Activated naive CD4-positive, alpha-beta T cell treated with anti-CD3 and anti-CD28 coated beads, Interleukin-2, amount 50 U/mL, for 72 hours (primary cell): ENCODE measurements at regions not wholly inside any gene's neighbourhood (a gene's known extent, or its start where the extent isn't known, plus 50 kb on each side); places are given as distances from the start of the nearest gene placed in this dataset.
A peak's percentile ranks its signal among the peaks of the same experiment; 100 is the strongest.
"Not testable (repeated sequence)": the region's sequence is repeated elsewhere in the genome, so short reads cannot be mapped to it uniquely, and the experiment has no call there.

ENCODE experiments used
- ATAC-seq, 2 donors: fragments of 150-1000 bp; cut with Tn5 transposase; 2 replicates each; pipeline ENCODE4 v1.10.0; 2021; ENCODE audit warnings: mild to moderate bottlenecking in 2 of 2, moderate library complexity in 2 of 2
- DNase-seq, 2 donors: peaks; one replicate each; pipeline ENCODE4 v3.0.0; 2021 to 2022; ENCODE audit warnings: low spot score in 2 of 2
- H3K27ac Mint-ChIP-seq, 2 donors: one replicate each; pipeline ENCODE4 v1.8.0; 2022; ENCODE audit warnings: mild to moderate bottlenecking in 2 of 2, mixed read lengths in 2 of 2
- H3K36me3 Mint-ChIP-seq, 2 donors: one replicate each; pipeline ENCODE4 v1.8.0; 2022; ENCODE audit warnings: mixed read lengths in 2 of 2
- H3K9me3 Mint-ChIP-seq, 2 donors: one replicate each; pipeline ENCODE4 v1.8.0; 2022; ENCODE audit warnings: mixed read lengths in 2 of 2

GRCh38 chrY:12212394-12212793 is 488.6 kb upstream of the USP9Y start:
- H3K27ac Mint-ChIP-seq = peak overlapping the region in 1 of 2 donors; percentile 16
- peaks cover 52% of the 10 kb centered on the region in 2 donors for H3K36me3 Mint-ChIP-seq
- ATAC-seq = no peak
- H3K9me3 Mint-ChIP-seq = peaks cover 56 to 59% of the 10 kb centered on the region in 2 donors
- no peak for DNase-seq

DNA sequence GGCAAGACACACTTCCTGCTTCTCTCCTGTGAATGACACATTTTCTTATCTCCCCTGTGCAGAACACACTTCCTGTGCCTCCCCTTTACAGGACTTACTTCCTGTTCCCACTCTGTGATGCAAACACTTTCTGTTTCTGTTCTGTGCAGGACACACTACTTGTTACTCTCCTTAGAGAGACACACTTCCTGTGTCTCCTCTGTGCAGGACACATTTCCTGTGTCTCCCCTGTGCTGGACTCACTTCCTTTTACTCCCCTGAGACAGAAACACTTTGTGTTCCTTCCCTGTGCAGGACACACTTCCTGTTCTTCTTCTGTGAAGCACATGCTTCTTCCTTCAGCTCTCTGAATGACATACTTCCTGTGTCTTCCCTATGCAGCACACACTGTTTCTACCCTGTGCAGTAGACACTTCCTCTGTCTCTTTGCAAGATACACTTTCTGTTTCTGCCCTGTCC is 485.4 kb upstream of the USP9Y start:
- no peak for ATAC-seq

GRCh38 chrY:12230921-12231320 is 470.1 kb upstream of the USP9Y start:
- ATAC-seq (no peak), DNase-seq (no peak)
- Mint-ChIP-seq H3K9me3 (no peaks in the 10 kb centered on the region), H3K36me3 (no peaks in the 10 kb centered on the region), H3K27ac (no peak overlapping the region)

More for the DNA sequence above, 485.4 kb upstream of the USP9Y start:
- H3K27ac Mint-ChIP-seq = peak overlapping the region; percentile 17 to 65
- H3K36me3 Mint-ChIP-seq = peaks cover 58 to 59% of the 10 kb centered on the region in 2 donors
- peaks cover 67 to 72% of the 10 kb centered on the region in 2 donors for H3K9me3 Mint-ChIP-seq
- DNase-seq = no peak

DNA sequence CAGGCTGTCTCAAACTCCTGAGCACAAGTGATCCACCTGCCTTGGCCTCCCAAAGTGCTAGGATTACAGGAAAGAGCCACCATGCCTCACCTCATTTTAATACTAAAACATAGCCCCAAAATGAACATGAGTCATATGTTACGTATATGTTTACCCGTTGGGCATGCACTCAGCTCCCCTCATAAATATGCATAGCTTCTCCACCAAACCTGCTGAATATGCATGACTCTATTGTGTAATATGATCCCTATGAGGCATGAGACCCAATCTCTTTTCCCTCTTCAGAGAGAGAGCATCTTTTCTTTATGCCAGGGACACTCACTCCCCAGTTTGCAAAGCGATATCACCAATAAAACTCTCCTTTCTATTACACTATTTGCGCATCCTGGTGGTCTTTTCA is 464.6 kb upstream of the USP9Y start:
- ATAC-seq = no peak

GRCh38 chrY:12240326-12240725 is 460.7 kb upstream of the USP9Y start:
- not testable (repeated sequence) for H3K9me3 Mint-ChIP-seq, H3K27ac Mint-ChIP-seq, DNase-seq, H3K36me3 Mint-ChIP-seq, ATAC-seq

More for the DNA sequence above, 464.6 kb upstream of the USP9Y start:
- no peaks in the 10 kb centered on the region for H3K9me3 Mint-ChIP-seq
- no peak overlapping the region for H3K27ac Mint-ChIP-seq
- H3K36me3 Mint-ChIP-seq = no peaks in the 10 kb centered on the region
- DNase-seq = no peak

GRCh38 chrY:12244146-12244545 is 456.9 kb upstream of the USP9Y start:
- Mint-ChIP-seq H3K9me3 (no peaks in the 10 kb centered on the region), H3K27ac (no peak overlapping the region), H3K36me3 (no peaks in the 10 kb centered on the region)
- ATAC-seq (no peak), DNase-seq (no peak)

- H3K9me3 Mint-ChIP-seq = no peaks in the 10 kb centered on the region
- ATAC-seq (no peak), DNase-seq (no peak)
- no peaks in the 10 kb centered on the region for H3K36me3 Mint-ChIP-seq
- no peak overlapping the region for H3K27ac Mint-ChIP-seq
Measured at GRCh38 chrY:12253756-12254155, 447.3 kb upstream of the USP9Y start.

GRCh38 chrY:12271162-12271561 is 429.9 kb upstream of the USP9Y start:
- ATAC-seq = no peak
- Mint-ChIP-seq H3K36me3 (no peaks in the 10 kb centered on the region), H3K27ac (no peak overlapping the region), H3K9me3 (no peaks in the 10 kb centered on the region)
- DNase-seq = no peak

- Mint-ChIP-seq H3K36me3 (no peaks in the 10 kb centered on the region), H3K27ac (no peak overlapping the region), H3K9me3 (peaks cover 10% of the 10 kb centered on the region in 2 donors)
- DNase-seq = no peak
- no peak for ATAC-seq
Measured at GRCh38 chrY:12285608-12286007, 415.4 kb upstream of the USP9Y start.

DNA sequence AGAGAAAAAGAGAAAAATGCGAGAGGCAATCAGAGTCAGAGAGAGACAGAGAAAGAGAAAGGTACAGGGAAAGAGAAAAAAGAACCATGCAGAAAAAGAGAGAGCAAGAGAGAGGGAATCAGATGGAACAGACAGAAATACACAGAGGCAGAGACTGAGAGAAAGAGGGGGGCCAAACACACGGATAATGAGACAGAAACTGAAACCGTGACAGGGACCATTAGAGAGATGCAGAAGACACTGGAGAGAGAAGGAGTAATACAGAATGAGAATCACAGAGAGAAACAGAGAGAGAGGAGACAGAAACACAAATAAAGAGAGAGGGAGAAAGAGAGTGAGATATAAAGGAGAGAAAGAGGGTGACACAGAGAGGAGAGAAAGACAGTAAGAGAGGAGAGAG is 412.1 kb upstream of the USP9Y start:
- ATAC-seq = no peak
- Mint-ChIP-seq H3K27ac (peak overlapping the region in 1 of 2 donors; percentile 76), H3K9me3 (peaks cover 0 to 10% of the 10 kb centered on the region in 2 donors), H3K36me3 (no peaks in the 10 kb centered on the region)
- DNase-seq = no peak

DNA sequence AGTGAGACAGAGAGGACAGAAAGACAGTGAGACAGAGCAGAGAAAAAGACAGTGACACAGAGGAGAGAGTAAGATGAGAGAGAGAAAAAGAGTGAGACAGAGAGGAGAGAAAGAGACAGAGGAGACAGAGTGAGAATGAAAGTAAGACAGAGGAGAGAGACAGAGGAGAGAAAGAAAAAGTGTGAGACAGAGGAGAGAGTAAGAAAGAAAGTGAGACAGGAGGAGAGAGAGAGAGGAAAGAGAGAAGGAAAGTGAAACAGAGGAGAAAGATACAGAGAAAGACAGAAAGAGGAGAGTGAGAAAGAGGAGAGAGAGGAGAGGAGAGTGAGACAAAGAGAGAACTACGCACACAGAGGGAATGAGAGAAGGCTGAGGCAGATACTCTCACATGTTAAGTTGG is 411.6 kb upstream of the USP9Y start:
- Mint-ChIP-seq H3K9me3 (peaks cover 0 to 10% of the 10 kb centered on the region in 2 donors), H3K27ac (peak overlapping the region in 1 of 2 donors; percentile 76), H3K36me3 (no peaks in the 10 kb centered on the region)
- DNase-seq = no peak
- peak; percentile 7 to 41 for ATAC-seq

- no peaks in the 10 kb centered on the region for H3K36me3 Mint-ChIP-seq
- DNase-seq (no peak), ATAC-seq (no peak)
- H3K27ac Mint-ChIP-seq = no peak overlapping the region
- no peaks in the 10 kb centered on the region for H3K9me3 Mint-ChIP-seq
Measured at GRCh38 chrY:12292542-12292941, 408.5 kb upstream of the USP9Y start.

DNA sequence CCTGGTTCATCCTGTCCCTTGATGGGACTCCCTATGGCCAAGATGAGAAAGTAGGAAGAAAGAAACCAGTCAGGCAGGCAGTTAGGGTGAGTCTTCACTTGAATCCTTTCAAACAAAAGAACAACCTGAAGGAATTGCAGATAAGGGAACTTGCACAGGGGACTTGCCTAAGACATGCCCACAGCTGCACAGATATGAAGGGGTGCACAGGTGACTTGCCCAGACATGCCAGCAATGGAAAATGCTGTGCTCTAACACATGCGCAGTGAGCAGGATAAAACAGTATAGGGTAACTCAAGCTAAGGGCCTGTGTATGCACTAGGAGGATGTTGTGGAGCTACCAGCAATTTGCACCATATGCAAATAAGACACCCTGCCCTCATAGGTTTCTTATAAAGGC is 404.6 kb upstream of the USP9Y start:
- Mint-ChIP-seq H3K9me3 (no peaks in the 10 kb centered on the region), H3K36me3 (no peaks in the 10 kb centered on the region), H3K27ac (no peak overlapping the region)
- no peak for DNase-seq
- no peak for ATAC-seq

DNA sequence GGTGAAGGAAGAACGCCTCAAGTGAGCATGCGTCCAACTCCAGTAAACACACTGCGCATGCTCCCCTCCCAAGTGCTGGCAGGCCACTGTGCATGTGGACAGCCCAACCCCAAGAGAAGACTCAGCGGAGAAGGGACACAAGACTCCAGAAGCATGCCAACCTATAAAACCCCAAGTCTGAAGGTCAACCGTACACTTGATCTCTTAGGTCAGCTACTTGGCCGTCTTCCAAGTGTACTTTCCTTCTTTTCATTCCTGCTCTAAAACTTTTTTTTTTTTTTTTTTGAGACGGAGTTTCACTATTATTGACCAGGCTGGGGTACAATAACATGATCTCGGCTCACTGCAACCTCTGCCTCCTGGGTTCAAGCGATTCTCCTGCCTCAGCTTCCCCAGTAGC is 401.2 kb upstream of the USP9Y start:
- not testable (repeated sequence) for H3K27ac Mint-ChIP-seq, ATAC-seq, H3K9me3 Mint-ChIP-seq, H3K36me3 Mint-ChIP-seq, DNase-seq

DNA sequence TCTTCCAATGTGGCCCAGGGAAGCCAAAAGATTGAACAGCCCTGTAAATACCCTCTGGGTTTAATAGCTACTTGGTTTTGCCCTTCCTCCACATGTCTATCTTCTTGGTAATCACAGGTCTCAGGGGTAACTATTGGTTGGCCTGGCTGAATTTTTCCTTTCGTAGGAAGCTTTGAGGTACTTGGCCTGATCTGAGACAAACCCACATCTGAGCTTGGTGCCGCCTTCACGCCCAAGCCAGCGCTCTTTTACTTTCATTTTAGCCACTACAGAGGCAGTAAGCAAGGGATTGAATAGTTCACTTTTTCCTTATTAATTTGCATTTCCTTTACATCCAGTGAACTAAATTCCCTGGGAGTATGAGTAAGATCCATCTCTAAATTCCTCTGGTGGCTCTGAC is 397.6 kb upstream of the USP9Y start:
- ATAC-seq (peak in 1 of 2 donors; percentile 60), DNase-seq (no peak)
- H3K27ac Mint-ChIP-seq = no peak overlapping the region
- no peaks in the 10 kb centered on the region for H3K36me3 Mint-ChIP-seq
- H3K9me3 Mint-ChIP-seq = peaks cover 0 to 4% of the 10 kb centered on the region in 2 donors

GRCh38 chrY:12305456-12305855 is 395.6 kb upstream of the USP9Y start:
- ATAC-seq = no peak
- H3K27ac Mint-ChIP-seq = no peak overlapping the region
- no peaks in the 10 kb centered on the region for H3K36me3 Mint-ChIP-seq

GRCh38 chrY:12309212-12309611 is 391.8 kb upstream of the USP9Y start:
- ATAC-seq (no peak), DNase-seq (peak in 1 of 2 donors; percentile 10)
- Mint-ChIP-seq H3K9me3 (peaks cover 0 to 4% of the 10 kb centered on the region in 2 donors), H3K27ac (no peak overlapping the region), H3K36me3 (peaks cover 0 to 6% of the 10 kb centered on the region in 2 donors)

More at GRCh38 chrY:12305456-12305855, 395.6 kb upstream of the USP9Y start:
- H3K9me3 Mint-ChIP-seq = peaks cover 0 to 4% of the 10 kb centered on the region in 2 donors
- no peak for DNase-seq

GRCh38 chrY:12310832-12311231 is 390.2 kb upstream of the USP9Y start:
- ATAC-seq (no peak), DNase-seq (no peak)
- H3K9me3 Mint-ChIP-seq = peaks cover 0 to 4% of the 10 kb centered on the region in 2 donors
- H3K27ac Mint-ChIP-seq = no peak overlapping the region
- H3K36me3 Mint-ChIP-seq = peaks cover 0 to 6% of the 10 kb centered on the region in 2 donors

DNA sequence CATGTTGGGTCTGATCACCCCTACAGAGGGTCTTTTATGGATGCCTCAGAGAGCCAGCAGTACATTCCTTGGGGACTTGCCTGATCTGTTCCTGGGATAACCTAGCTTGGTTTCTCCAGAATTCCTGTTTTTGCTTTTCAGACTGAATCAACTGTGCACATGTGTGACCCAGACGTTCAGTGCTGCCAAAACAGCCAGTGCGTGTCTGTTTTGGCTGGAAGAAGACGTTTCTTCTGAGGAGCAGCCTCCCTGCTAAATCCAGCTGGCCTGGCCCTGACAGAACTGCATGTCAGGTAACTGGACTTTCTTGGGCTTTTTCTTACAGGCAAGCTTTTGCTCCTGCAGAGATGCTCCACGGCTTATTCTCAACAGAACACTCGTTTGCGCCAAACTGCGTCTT is 373.3 kb upstream of the USP9Y start:
- DNase-seq (no peak), ATAC-seq (no peak)
- no peaks in the 10 kb centered on the region for H3K36me3 Mint-ChIP-seq
- no peaks in the 10 kb centered on the region for H3K9me3 Mint-ChIP-seq
- no peak overlapping the region for H3K27ac Mint-ChIP-seq
